ENCODE measurements at regions not wholly inside any gene's neighbourhood (a gene's known extent, or its start where the extent isn't known, plus 50 kb on each side); places are given as distances from the start of the nearest gene placed in this dataset.

DNA sequence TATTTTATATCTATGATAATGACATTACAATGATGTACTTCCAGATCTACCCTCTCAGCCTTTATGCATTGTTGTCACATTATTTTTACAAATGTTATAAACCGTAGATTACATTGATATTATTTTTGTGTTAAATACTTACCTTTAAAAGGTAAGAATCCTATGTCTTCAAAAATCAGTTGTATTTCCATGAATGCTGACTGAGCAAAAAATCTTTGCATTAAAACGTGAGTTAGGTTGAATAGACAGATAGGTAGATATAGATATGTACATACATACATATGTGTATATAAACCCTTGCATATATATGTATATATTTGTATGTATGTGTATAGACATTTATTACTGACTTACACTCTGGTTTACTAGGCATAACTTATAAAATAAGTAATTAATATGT is 558.2 kb downstream of the CDH26 start:
- TF ChIP-seq, protein P1, sequence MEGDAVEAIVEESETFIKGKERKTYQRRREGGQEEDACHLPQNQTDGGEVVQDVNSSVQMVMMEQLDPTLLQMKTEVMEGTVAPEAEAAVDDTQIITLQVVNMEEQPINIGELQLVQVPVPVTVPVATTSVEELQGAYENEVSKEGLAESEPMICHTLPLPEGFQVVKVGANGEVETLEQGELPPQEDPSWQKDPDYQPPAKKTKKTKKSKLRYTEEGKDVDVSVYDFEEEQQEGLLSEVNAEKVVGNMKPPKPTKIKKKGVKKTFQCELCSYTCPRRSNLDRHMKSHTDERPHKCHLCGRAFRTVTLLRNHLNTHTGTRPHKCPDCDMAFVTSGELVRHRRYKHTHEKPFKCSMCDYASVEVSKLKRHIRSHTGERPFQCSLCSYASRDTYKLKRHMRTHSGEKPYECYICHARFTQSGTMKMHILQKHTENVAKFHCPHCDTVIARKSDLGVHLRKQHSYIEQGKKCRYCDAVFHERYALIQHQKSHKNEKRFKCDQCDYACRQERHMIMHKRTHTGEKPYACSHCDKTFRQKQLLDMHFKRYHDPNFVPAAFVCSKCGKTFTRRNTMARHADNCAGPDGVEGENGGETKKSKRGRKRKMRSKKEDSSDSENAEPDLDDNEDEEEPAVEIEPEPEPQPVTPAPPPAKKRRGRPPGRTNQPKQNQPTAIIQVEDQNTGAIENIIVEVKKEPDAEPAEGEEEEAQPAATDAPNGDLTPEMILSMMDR (IDR thresholded peaks at IDR 0.05) = no peak
- no peak for TF ChIP-seq POLR2A (IDR thresholded peaks at IDR 0.05)

Data from uterus (tissue), 2 donors.